GM21619 (cell line): ENCODE measurements at regions not wholly inside any gene's neighbourhood (a gene's known extent, or its start where the extent isn't known, plus 50 kb on each side); places are given as distances from the start of the nearest gene placed in this dataset.
"Not testable (repeated sequence)": the region's sequence is repeated elsewhere in the genome, so short reads cannot be mapped to it uniquely, and the experiment has no call there.

Experiments
- ATAC-seq: cut with Tn5 transposase; IDR thresholded peaks from one replicate; pipeline ENCODE4 v1.9.1; 2021; ENCODE audit not compliant: unreplicated experiment

- ATAC-seq: no peak
These were observed 235.1 kb downstream of the ABCC12 start for GRCh38 chr16:47920709-47921108.

GRCh38 chr16:47917118-47917517, 238.7 kb downstream of the ABCC12 start:
- no peak for ATAC-seq

GRCh38 chr16:47916266-47916665, 239.5 kb downstream of the ABCC12 start:
- no peak for ATAC-seq

GRCh38 chr16:47907109-47907508, 248.7 kb downstream of the ABCC12 start:
- ATAC-seq: no peak

- ATAC-seq: no peak
These were observed 250.0 kb downstream of the ABCC12 start for GRCh38 chr16:47905771-47906170.

GRCh38 chr16:47904691-47905090, 251.1 kb downstream of the ABCC12 start:
- no peak for ATAC-seq

- ATAC-seq: no peak
These were observed 252.3 kb downstream of the ABCC12 start for GRCh38 chr16:47903470-47903869.

GRCh38 chr16:47897105-47897504, 258.7 kb downstream of the ABCC12 start:
- not testable (repeated sequence) for ATAC-seq

GRCh38 chr16:47895146-47895545, 260.6 kb downstream of the ABCC12 start:
- ATAC-seq: no peak

- ATAC-seq: no peak
These were observed 262.8 kb downstream of the ABCC12 start for GRCh38 chr16:47892999-47893398.

GRCh38 chr16:47888734-47889133, 267.1 kb downstream of the ABCC12 start:
- ATAC-seq: no peak

- no peak for ATAC-seq
These were observed 267.7 kb downstream of the ABCC12 start for GRCh38 chr16:47888142-47888541.

- no peak for ATAC-seq
These were observed 268.3 kb downstream of the ABCC12 start for GRCh38 chr16:47887496-47887895.

GRCh38 chr16:47886631-47887415, 269.0 kb downstream of the ABCC12 start:
- ATAC-seq: no peak

- no peak for ATAC-seq
These were observed 269.7 kb downstream of the ABCC12 start for GRCh38 chr16:47886139-47886538.

- no peak for ATAC-seq
These were observed 270.3 kb downstream of the ABCC12 start for GRCh38 chr16:47885489-47885888.

GRCh38 chr16:47884116-47884725, 271.6 kb downstream of the ABCC12 start:
- ATAC-seq: no peak

GRCh38 chr16:47881574-47881973, 274.2 kb downstream of the ABCC12 start:
- ATAC-seq: no peak

GRCh38 chr16:47880653-47881052, 275.1 kb downstream of the ABCC12 start:
- ATAC-seq: no peak

GRCh38 chr16:47877166-47877565, 278.6 kb downstream of the ABCC12 start:
- ATAC-seq: no peak

GRCh38 chr16:47876511-47876910, 279.3 kb downstream of the ABCC12 start:
- ATAC-seq: no peak

- ATAC-seq: no peak
These were observed 282.4 kb downstream of the ABCC12 start for GRCh38 chr16:47873434-47873833.

GRCh38 chr16:47872225-47872624, 283.6 kb downstream of the ABCC12 start:
- ATAC-seq: no peak
